HG02943 (cell line): ENCODE measurements at regions not wholly inside any gene's neighbourhood (a gene's known extent, or its start where the extent isn't known, plus 50 kb on each side); places are given as distances from the start of the nearest gene placed in this dataset.

ENCODE experiments used
- ATAC-seq: cut with Tn5 transposase; IDR thresholded peaks from one replicate; pipeline ENCODE4 v1.9.1; 2021; ENCODE audit warnings: mild to moderate bottlenecking, low read depth, moderate library complexity; ENCODE audit not compliant: unreplicated experiment

- no peak for ATAC-seq
These were observed 442.9 kb upstream of the NEGR1 start for GRCh38 chr1:72724951-72725861.

- no peak for ATAC-seq
These were observed 423.6 kb upstream of the NEGR1 start for GRCh38 chr1:72705921-72706320.

- ATAC-seq = no peak
These were observed 422.6 kb upstream of the NEGR1 start for GRCh38 chr1:72704841-72705477.

- no peak for ATAC-seq
These were observed 415.1 kb upstream of the NEGR1 start for GRCh38 chr1:72697410-72697809.

GRCh38 chr1:72693899-72694298 lies 411.6 kb upstream of the NEGR1 start:
- no peak for ATAC-seq

- ATAC-seq = no peak
These were observed 411.0 kb upstream of the NEGR1 start for GRCh38 chr1:72693376-72693775.

- no peak for ATAC-seq
These were observed 408.5 kb upstream of the NEGR1 start for GRCh38 chr1:72690871-72691270.

- no peak for ATAC-seq
These were observed 396.3 kb upstream of the NEGR1 start for GRCh38 chr1:72678683-72679082.

GRCh38 chr1:72670902-72671301 lies 388.6 kb upstream of the NEGR1 start:
- ATAC-seq = no peak

- ATAC-seq = no peak
These were observed 380.6 kb upstream of the NEGR1 start for GRCh38 chr1:72662918-72663317.

- no peak for ATAC-seq
These were observed 368.6 kb upstream of the NEGR1 start for GRCh38 chr1:72650843-72651435.

GRCh38 chr1:72649991-72650390 lies 367.7 kb upstream of the NEGR1 start:
- no peak for ATAC-seq

GRCh38 chr1:72649211-72649888 lies 367.0 kb upstream of the NEGR1 start:
- ATAC-seq = no peak

- no peak for ATAC-seq
These were observed 366.1 kb upstream of the NEGR1 start for GRCh38 chr1:72648465-72648864.

- no peak for ATAC-seq
These were observed 360.8 kb upstream of the NEGR1 start for GRCh38 chr1:72643142-72643541.

- ATAC-seq = no peak
These were observed 355.3 kb upstream of the NEGR1 start for GRCh38 chr1:72637593-72637992.

- no peak for ATAC-seq
These were observed 354.3 kb upstream of the NEGR1 start for GRCh38 chr1:72636631-72637030.

- no peak for ATAC-seq
These were observed 353.4 kb upstream of the NEGR1 start for GRCh38 chr1:72635719-72636118.

- no peak for ATAC-seq
These were observed 352.6 kb upstream of the NEGR1 start for GRCh38 chr1:72634946-72635345.

- no peak for ATAC-seq
These were observed 349.1 kb upstream of the NEGR1 start for GRCh38 chr1:72631449-72631848.

GRCh38 chr1:72623299-72623708 lies 341.0 kb upstream of the NEGR1 start:
- ATAC-seq = peak; percentile 71
